ENCODE measurements at regions not wholly inside any gene's neighbourhood (a gene's known extent, or its start where the extent isn't known, plus 50 kb on each side); places are given as distances from the start of the nearest gene placed in this dataset.

GRCh38 chr4:115865736-115866135, 752.3 kb upstream of the NDST4 start:
- H3K9me3 ChIP-seq (ENCODE audit: control insufficient read depth in 4 of 4, insufficient read depth in 3 of 4, low read length in 3 of 4): no peaks in the 10 kb centered on the region
- 22 to 43% methylated on average over 2 of the region's 2 CpGs for WGBS, 2 donors
- no peak for TF ChIP-seq CTCF (IDR thresholded peaks at IDR 0.05; ENCODE audit: control extremely low read depth, extremely low read depth)
- no peak overlapping the region for H3K27ac ChIP-seq (ENCODE audit: low read depth in 1 of 2, low read length in 1 of 2)
- DNase-seq (peak in 1 of 3 donors; percentile 6), ATAC-seq (ENCODE audit: insufficient read depth, low FRiP score) (no peak)
- H3K36me3 ChIP-seq (ENCODE audit: control insufficient read depth in 4 of 4, insufficient read depth in 4 of 4, low read length in 4 of 4): no peaks in the 10 kb centered on the region
- no peak overlapping the region for H3K4me3 ChIP-seq
- H3K27me3 ChIP-seq (ENCODE audit: control insufficient read depth in 3 of 3, insufficient read depth in 3 of 3, low read length in 2 of 3): no peaks in the 10 kb centered on the region
- H3K9ac ChIP-seq (ENCODE audit: insufficient read depth in 1 of 2, low read length in 2 of 2): no peak overlapping the region
- H3K4me1 ChIP-seq (ENCODE audit: control insufficient read depth in 5 of 5, insufficient read depth in 5 of 5, low read length in 5 of 5): no peaks in the 10 kb centered on the region

GRCh38 chr4:115852767-115853091, 739.3 kb upstream of the NDST4 start:
- no peak for TF ChIP-seq CTCF (IDR thresholded peaks at IDR 0.05; ENCODE audit: control extremely low read depth, extremely low read depth)
- H3K27me3 ChIP-seq (ENCODE audit: control insufficient read depth in 3 of 3, insufficient read depth in 3 of 3, low read length in 2 of 3): no peaks in the 10 kb centered on the region
- H3K4me1 ChIP-seq (ENCODE audit: control insufficient read depth in 5 of 5, insufficient read depth in 5 of 5, low read length in 5 of 5): no peaks in the 10 kb centered on the region
- DNase-seq (no peak), ATAC-seq (ENCODE audit: insufficient read depth, low FRiP score) (no peak)
- 82 to 84% methylated on average over 1 of the region's 1 CpG for WGBS, 2 donors
- H3K36me3 ChIP-seq (ENCODE audit: control insufficient read depth in 4 of 4, insufficient read depth in 4 of 4, low read length in 4 of 4): no peaks in the 10 kb centered on the region
- H3K27ac ChIP-seq (ENCODE audit: low read depth in 1 of 2, low read length in 1 of 2): no peak overlapping the region
- no peaks in the 10 kb centered on the region for H3K9me3 ChIP-seq (ENCODE audit: control insufficient read depth in 4 of 4, insufficient read depth in 3 of 4, low read length in 3 of 4)
- H3K9ac ChIP-seq (ENCODE audit: insufficient read depth in 1 of 2, low read length in 2 of 2): no peak overlapping the region
- no peak overlapping the region for H3K4me3 ChIP-seq

GRCh38 chr4:115851918-115852766, 738.7 kb upstream of the NDST4 start:
- peak; percentile 47 for ATAC-seq (ENCODE audit: insufficient read depth, low FRiP score)
- H3K27ac ChIP-seq (ENCODE audit: low read depth in 1 of 2, low read length in 1 of 2): no peak overlapping the region
- no peaks in the 10 kb centered on the region for H3K36me3 ChIP-seq (ENCODE audit: control insufficient read depth in 4 of 4, insufficient read depth in 4 of 4, low read length in 4 of 4)
- DNase-seq: peak; percentile 35 to 68 (median 50)
- no peaks in the 10 kb centered on the region for H3K4me1 ChIP-seq (ENCODE audit: control insufficient read depth in 5 of 5, insufficient read depth in 5 of 5, low read length in 5 of 5)
- no peak overlapping the region for H3K9ac ChIP-seq (ENCODE audit: insufficient read depth in 1 of 2, low read length in 2 of 2)
- H3K4me3 ChIP-seq: no peak overlapping the region
- WGBS, 2 donors: 29 to 35% methylated on average over 6 of the region's 6 CpGs
- H3K9me3 ChIP-seq (ENCODE audit: control insufficient read depth in 4 of 4, insufficient read depth in 3 of 4, low read length in 3 of 4): no peaks in the 10 kb centered on the region
- no peaks in the 10 kb centered on the region for H3K27me3 ChIP-seq (ENCODE audit: control insufficient read depth in 3 of 3, insufficient read depth in 3 of 3, low read length in 2 of 3)
- no peak for TF ChIP-seq CTCF (IDR thresholded peaks at IDR 0.05; ENCODE audit: control extremely low read depth, extremely low read depth)

Data from lung (tissue), 11 donors.